Gastroesophageal sphincter (tissue), 3 donors: ENCODE measurements at regions not wholly inside any gene's neighbourhood (a gene's known extent, or its start where the extent isn't known, plus 50 kb on each side); places are given as distances from the start of the nearest gene placed in this dataset.

Experiments
- POLR2AphosphoS5 ChIP-seq: sonication (generic); formaldehyde crosslinking; IDR thresholded peaks from one replicate; pipeline ENCODE4 v1.6.1; 2017; ENCODE audit warnings: antibody characterized with exemption
- TF ChIP-seq, protein P1 (sequence below), 4 experiments: fragments of 200-600 bp in 2 of 4; fragments of 450-650 bp in 2 of 4; sonication (generic) in 1 of 4; IDR thresholded peaks; one replicate each; pipeline ENCODE4 v1.5.1; 2017 to 2019; ENCODE audit warnings: antibody characterized with exemption in 4 of 4, mild to moderate bottlenecking in 2 of 4, moderate library complexity in 2 of 4

DNA sequence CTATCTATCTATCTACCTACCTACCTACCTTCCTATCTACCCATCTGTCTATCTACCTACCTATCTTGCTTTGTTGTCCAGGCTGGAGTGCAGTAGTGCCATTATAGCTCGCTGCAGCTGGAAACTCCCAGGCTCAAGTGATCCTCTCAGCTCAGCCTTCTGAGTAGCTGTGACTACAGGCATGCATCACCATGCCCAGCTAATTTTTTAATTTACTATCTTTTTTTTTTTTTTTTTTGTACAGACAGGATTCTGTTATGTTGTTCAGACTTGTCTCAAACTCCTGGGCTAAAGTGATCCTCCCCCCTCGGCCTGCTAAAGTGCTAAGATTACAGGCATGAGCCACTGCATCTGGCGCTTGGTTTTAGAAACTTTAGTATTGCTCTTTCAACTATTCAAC lies 762.4 kb downstream of the SLC6A15 start:
- TF ChIP-seq, protein P1, sequence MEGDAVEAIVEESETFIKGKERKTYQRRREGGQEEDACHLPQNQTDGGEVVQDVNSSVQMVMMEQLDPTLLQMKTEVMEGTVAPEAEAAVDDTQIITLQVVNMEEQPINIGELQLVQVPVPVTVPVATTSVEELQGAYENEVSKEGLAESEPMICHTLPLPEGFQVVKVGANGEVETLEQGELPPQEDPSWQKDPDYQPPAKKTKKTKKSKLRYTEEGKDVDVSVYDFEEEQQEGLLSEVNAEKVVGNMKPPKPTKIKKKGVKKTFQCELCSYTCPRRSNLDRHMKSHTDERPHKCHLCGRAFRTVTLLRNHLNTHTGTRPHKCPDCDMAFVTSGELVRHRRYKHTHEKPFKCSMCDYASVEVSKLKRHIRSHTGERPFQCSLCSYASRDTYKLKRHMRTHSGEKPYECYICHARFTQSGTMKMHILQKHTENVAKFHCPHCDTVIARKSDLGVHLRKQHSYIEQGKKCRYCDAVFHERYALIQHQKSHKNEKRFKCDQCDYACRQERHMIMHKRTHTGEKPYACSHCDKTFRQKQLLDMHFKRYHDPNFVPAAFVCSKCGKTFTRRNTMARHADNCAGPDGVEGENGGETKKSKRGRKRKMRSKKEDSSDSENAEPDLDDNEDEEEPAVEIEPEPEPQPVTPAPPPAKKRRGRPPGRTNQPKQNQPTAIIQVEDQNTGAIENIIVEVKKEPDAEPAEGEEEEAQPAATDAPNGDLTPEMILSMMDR (IDR thresholded peaks at IDR 0.05) = no peak
- TF ChIP-seq POLR2AphosphoS5 = no peak
